NCI-H345 (cell line): ENCODE measurements at regions not wholly inside any gene's neighbourhood (a gene's known extent, or its start where the extent isn't known, plus 50 kb on each side); places are given as distances from the start of the nearest gene placed in this dataset.

Source experiments
- DNase-seq: peaks from one replicate; lab custom pipeline; 2025; lab: John Stamatoyannopoulos, UW

GRCh38 chr5:165290535-165290934, 1785.1 kb downstream of the MAT2B start:
- DNase-seq = no peak

- DNase-seq = no peak
Measured at GRCh38 chr5:165296401-165297130, 1791.1 kb downstream of the MAT2B start.

GRCh38 chr5:165304193-165304827, 1798.9 kb downstream of the MAT2B start:
- no peak for DNase-seq

DNA sequence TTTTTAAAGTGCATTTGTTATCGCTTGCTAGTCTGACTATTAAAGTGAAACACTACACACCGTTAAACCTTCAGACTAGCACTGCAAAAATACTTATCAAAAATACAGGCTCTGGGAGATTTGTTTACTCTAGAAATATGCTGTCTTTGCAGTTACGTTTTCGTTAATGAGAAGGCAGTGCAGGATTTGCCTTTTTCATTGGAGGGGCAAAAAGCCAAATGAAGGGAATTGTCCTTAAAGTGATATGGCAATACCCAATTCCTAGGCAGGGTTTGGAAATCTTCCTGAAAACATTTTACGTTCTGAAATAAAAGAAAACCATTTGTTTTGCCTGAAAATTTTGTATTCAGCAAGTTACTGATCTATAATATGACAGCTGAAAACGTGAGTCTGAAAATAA, 1800.2 kb downstream of the MAT2B start:
- no peak for DNase-seq

GRCh38 chr5:165309446-165309845, 1804.0 kb downstream of the MAT2B start:
- DNase-seq = no peak

GRCh38 chr5:165310031-165310430, 1804.6 kb downstream of the MAT2B start:
- DNase-seq = no peak

- DNase-seq = no peak
Measured at GRCh38 chr5:165321912-165322311, 1816.5 kb downstream of the MAT2B start.

- no peak for DNase-seq
Measured at GRCh38 chr5:165325221-165325620, 1819.8 kb downstream of the MAT2B start.

- no peak for DNase-seq
Measured at GRCh38 chr5:165327631-165328030, 1822.2 kb downstream of the MAT2B start.

- no peak for DNase-seq
Measured at GRCh38 chr5:165328846-165329245, 1823.4 kb downstream of the MAT2B start.

DNA sequence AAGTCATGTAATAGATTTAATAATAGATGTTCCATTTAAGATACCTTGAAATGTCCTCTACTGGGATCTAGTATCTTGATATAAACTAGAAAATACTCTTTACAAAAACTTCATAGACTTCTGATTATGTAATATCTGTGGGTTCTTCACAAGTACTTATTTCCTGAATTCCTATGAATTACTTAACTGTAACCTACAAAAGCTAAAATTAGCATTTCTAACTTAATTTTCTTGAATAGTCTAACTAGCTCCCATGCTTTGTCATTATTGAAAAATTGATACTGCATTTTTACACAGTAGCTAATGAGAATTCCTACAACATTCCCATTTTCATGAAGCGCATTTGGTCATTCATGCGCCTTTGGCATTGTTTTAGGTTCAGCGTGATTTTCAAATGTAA, 1828.2 kb downstream of the MAT2B start:
- DNase-seq = no peak

DNA sequence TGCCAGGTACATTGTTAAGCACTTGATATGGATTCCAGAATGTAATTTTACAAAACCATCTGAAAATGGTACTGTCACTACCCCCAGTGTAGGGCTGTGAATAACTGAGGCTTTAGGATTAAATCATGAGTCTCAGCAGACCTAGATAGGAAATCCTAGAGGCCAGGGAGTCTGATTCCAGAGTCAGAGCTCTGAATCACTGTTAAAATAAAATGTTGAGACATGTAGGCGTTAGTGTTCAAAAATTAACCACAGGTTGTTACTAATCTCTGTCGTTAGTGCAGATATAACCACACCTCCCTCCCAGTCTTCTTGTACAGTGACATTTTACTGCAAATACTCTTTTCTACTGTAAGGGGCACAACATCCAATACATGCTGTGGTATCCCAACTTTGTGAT, 1828.8 kb downstream of the MAT2B start:
- no peak for DNase-seq

DNA sequence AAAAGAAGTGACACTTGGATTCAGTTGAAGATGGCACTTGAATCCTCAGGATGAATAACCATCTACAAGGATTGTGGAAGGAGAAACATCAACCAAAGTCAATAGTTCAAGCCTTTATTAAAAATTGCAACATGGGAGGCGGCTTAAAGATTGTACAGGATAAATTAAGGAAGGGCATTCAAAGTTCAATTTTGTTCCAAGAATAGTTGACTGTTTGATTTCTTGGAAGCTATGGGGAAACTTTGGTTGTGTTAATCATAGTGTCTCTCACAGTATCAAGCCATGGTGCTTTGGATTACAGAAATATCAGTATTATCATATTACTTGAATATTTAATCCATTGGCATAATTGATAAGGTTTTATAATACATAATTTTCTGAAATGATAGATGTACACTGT, 1844.3 kb downstream of the MAT2B start:
- DNase-seq = no peak

GRCh38 chr5:165351342-165351741, 1845.9 kb downstream of the MAT2B start:
- no peak for DNase-seq

DNA sequence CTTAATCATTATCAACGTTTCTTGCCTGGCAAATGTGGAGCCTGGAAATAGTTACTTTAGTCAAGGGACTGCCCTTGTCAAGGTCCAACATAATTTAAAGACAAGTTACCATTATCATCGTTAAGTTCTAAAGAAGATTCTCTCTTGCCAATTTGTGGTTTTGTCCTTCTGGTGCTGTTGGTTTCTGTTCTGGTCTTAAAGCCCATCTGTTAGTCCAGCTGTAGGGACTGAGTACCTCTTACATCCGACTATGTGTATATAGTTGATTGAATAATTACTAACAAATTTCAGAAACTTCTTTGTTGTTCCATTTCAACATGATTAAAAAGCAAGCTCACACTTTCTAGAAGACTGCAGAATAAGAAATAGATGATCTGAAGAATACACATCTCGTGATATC, 1854.9 kb downstream of the MAT2B start:
- DNase-seq = no peak

- no peak for DNase-seq
Measured at GRCh38 chr5:165360784-165361542, 1855.5 kb downstream of the MAT2B start.

- DNase-seq = no peak
Measured at GRCh38 chr5:165370233-165370632, 1864.8 kb downstream of the MAT2B start.

DNA sequence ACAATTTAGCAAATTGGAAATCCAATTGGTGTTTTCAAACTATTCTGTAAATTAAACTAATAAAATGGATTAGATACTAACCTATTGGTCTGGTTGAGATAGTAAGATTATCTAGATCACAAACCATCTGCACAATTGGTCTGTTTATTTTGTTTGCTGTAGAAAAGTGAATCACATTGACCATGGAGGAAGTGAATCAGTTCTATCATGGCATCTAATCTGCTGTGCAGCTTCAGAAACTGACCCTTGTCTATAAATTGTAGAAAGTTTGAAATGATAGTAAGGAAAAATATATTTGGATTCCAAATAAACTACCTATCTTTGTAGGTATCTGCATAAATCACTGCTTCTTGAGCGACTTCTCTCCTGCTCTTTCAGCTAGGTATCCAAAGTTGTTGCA, 1865.4 kb downstream of the MAT2B start:
- DNase-seq = no peak

GRCh38 chr5:165375201-165375600, 1869.8 kb downstream of the MAT2B start:
- no peak for DNase-seq

DNA sequence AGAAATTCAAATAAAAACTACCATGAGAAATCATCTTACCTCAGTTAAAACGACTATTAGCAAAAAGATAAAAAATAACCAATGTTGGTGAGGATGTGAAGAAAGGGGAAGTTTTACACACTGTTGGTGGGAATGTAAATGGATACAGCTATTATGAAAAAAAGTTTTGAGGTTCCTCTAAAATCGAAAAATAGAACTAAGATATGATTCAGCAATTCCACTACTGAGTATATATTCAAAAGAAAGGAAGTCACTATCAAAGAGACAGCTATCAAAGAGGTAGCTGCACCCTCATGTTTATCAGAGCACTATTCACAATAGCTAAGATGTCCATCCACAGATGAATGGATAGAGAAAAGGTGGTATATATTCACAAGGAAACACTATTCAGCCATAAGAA, 1888.4 kb downstream of the MAT2B start:
- DNase-seq = no peak

DNA sequence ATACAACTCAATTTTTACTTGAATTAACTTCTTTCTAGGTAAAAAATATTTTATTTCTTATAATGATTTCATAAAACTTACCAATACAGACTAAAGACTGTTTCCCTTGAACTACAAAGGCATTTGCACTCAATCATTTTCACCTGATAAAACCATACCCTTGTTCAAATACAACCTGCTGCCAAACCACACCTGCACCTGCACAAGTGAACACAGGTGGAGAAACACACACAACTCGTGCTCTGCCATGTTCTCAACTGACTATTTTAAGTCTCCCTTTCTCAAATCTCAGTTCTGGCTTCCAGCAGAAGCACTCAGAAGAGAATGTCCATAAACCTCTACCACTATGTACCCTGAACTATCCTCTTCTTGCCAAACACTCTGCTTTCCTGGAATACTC, 1892.1 kb downstream of the MAT2B start:
- DNase-seq = no peak

DNA sequence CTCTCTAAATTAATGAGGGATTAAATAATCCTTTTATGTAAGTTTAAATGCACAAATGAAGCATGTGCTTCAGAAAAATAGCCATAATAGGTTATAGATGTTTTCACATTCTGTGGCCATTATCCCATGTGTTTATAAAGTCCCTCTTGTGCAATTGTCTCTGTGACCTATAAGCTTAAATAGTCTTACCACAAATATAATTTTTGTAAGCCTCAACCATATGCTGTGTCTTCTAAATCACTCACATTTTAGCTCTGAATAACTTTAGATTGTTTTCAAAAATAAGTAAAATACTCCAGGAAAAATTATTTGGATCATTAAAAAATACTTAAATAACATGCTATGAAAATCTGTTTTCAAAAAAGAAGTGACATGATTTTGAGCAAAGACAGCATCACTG, 1894.7 kb downstream of the MAT2B start:
- DNase-seq = no peak

- DNase-seq = no peak
Measured at GRCh38 chr5:165404917-165405316, 1899.5 kb downstream of the MAT2B start.
